ENCODE measurements at regions not wholly inside any gene's neighbourhood (a gene's known extent, or its start where the extent isn't known, plus 50 kb on each side); places are given as distances from the start of the nearest gene placed in this dataset.

DNA sequence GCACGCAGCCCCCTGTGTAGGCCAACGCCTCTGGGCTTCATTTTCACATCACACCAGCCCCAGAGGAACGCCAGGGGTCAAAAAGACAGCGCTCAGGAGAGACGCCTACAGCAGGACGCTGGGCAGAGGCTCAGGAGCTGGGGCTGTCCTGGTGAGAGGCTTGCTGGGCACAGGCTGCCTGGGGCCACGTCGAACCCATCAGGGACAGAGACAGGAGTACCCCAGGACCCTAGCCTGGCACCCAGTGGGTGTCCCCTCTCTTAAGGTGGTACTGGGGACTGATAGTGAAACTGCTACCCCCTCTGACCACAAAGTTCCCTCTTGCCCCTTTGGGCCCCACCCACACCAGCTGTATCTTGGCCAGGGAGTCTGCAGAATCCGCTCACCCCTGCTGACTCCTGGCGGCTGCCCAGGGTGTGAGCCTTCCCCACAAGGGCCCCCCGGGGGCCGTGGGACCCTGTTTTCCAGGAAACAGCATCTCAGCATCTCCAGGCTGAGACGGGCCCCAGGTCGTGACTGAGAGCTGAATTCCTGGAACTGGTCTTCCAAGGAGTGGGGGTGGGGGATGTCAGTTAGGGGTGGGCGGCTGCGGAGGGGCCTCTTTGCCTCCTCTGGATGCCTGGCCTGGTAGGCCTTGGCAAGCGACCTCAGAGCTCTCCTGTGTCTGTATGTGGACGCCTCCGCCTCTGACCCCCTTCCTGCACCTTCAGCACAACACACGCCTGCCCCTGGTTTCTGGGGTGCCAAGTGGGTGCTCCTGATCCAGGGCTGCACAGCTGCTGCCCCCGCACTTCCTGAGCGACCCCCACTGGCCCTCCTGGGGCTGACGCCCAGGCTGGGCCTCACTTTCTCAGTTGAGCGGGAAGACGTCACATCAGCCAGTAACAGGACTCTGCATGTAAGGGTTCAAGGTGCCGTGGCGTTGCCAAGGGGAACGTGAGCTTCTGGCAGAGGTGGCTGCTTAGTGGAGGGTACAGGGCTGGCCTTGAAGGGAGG is 321.9 kb upstream of the RTL1 start:
- TF ChIP-seq, protein P1, sequence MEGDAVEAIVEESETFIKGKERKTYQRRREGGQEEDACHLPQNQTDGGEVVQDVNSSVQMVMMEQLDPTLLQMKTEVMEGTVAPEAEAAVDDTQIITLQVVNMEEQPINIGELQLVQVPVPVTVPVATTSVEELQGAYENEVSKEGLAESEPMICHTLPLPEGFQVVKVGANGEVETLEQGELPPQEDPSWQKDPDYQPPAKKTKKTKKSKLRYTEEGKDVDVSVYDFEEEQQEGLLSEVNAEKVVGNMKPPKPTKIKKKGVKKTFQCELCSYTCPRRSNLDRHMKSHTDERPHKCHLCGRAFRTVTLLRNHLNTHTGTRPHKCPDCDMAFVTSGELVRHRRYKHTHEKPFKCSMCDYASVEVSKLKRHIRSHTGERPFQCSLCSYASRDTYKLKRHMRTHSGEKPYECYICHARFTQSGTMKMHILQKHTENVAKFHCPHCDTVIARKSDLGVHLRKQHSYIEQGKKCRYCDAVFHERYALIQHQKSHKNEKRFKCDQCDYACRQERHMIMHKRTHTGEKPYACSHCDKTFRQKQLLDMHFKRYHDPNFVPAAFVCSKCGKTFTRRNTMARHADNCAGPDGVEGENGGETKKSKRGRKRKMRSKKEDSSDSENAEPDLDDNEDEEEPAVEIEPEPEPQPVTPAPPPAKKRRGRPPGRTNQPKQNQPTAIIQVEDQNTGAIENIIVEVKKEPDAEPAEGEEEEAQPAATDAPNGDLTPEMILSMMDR (IDR thresholded peaks at IDR 0.05): no peak
- Histone ChIP-seq H3K27ac (no peak overlapping the region), H3K4me3 (no peak overlapping the region), H3K27me3 (ENCODE audit: low read depth) (no peaks in the 10 kb centered on the region), H3K36me3 (no peaks in the 10 kb centered on the region), H3K4me1 (no peaks in the 10 kb centered on the region), H3K9me3 (no peaks in the 10 kb centered on the region)
- no peak for DNase-seq
- ATAC-seq: no peak
- intact Hi-C loops (cut with DNase I): no loop called here

DNA sequence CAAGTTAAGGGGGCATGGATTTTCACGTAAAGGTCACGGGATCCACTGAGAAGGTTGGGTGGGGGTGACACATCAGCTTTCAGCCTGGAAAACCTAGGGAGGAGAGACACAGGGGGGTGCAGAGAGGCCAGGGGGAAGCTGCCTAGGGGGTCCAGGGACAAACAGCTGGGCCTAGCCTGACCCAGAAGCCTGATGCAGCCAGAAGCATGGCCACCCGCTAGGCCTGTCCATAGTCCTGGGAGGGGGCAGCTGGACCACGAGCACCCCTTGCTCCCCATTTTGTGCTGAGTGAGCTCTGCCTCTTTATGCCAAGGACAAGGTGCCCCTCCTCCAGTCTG is 322.7 kb upstream of the RTL1 start:
- ATAC-seq (no peak), DNase-seq (no peak)
- TF ChIP-seq, protein P1 (IDR thresholded peaks at IDR 0.05): no peak
- intact Hi-C loops (cut with DNase I): no loop called here
- H3K4me1 ChIP-seq: no peaks in the 10 kb centered on the region
- no peaks in the 10 kb centered on the region for H3K36me3 ChIP-seq
- H3K9me3 ChIP-seq: no peaks in the 10 kb centered on the region
- no peak overlapping the region for H3K4me3 ChIP-seq
- no peaks in the 10 kb centered on the region for H3K27me3 ChIP-seq (ENCODE audit: low read depth)
- H3K27ac ChIP-seq: no peak overlapping the region

DNA sequence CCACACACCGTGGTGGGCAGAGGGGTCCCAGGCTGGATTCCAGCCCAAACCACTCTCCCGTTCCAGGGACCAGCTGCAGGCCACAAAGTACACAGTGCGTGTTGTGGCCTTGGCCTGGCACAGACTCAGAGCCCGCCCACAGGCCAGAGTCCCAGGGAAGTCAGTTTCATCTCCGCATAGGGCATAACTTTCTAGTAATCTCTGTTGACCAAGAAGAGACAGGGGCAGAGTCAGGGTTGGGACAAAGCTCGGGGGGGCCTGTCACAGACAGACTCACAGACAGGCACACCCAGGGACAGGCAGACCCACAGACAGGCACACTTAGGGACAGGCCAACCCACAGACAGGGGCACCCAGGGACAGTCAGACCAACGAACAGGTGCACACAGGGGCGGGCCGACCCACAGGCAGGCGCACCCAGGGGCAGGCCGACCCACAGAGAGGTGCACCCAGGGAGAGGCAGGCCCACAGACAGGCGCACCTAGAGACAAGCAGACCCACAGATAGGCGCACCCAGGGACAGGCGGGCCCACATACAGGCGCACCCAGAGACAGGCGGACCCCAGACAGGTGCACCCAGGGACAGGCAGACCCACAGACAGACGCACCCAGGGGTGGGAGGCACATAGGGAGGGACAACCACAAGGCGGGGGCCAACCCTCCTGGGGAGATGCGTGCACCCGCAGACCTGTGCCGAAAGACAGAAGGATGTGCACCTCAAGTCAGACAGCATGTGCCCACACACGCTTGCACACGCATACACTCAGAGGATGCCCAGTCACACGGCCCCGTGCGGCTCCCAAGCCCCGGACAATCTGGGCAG is 323.3 kb upstream of the RTL1 start:
- intact Hi-C loops (cut with DNase I): no loop called here
- ATAC-seq (peak in 1 of 2 donors; percentile 21), DNase-seq (no peak)
- H3K36me3 ChIP-seq: no peaks in the 10 kb centered on the region
- TF ChIP-seq, protein P1 (IDR thresholded peaks at IDR 0.05): no peak
- no peak overlapping the region for H3K4me3 ChIP-seq
- no peaks in the 10 kb centered on the region for H3K27me3 ChIP-seq (ENCODE audit: low read depth)
- H3K9me3 ChIP-seq: no peaks in the 10 kb centered on the region
- H3K4me1 ChIP-seq: no peaks in the 10 kb centered on the region
- no peak overlapping the region for H3K27ac ChIP-seq

DNA sequence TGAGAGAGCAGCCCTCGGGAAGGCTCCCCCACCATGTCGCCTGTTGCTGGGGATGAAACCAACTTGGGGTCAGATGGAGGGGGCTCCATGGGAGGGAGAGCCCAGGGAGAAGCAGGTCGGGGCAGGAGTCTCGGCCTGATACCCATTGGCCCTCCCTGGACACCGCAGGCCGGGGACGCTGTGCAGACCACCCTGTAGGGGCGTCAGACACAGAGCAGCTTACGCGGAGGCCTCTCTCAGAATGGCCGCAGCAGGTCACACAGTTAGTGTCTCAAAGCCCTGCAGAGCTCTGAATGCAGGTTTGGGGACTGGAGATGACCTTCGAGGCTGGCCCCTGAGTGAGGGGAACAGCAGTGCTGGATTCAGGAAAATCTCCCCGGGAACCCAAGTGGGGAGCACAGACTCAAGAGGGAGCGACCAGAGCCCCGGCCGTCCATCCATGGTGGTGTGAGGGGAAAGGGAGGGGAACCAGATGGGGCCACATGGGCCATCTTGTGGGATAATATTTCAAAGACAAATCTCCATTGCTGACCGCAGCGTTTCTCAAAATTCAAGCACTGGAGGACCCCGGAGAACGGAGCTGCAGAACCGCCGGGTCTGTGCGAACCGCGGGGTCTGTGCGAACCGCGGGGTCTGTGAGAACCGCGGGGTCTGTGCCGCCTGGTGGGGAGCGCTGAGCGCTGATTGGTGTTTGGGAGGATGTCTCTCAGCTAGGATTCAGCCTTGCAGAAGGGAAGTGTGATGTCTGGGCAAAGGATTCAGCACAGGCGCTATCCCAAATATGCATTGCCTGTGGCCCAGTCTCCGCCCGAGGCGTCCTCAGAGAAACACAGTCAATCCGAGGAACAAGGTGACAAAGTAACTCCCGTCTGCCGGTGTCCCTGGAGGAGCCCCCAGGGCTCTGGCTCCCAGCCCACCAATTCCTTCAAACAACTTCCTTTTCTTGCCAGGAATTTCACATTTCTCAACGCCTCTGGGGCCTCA is 324.4 kb upstream of the RTL1 start:
- no peaks in the 10 kb centered on the region for H3K9me3 ChIP-seq
- no peak for ATAC-seq
- H3K4me3 ChIP-seq: no peak overlapping the region
- DNase-seq: no peak
- no peaks in the 10 kb centered on the region for H3K36me3 ChIP-seq
- H3K4me1 ChIP-seq: no peaks in the 10 kb centered on the region
- TF ChIP-seq, protein P1 (IDR thresholded peaks at IDR 0.05): no peak
- no peaks in the 10 kb centered on the region for H3K27me3 ChIP-seq (ENCODE audit: low read depth)
- no peak overlapping the region for H3K27ac ChIP-seq
- intact Hi-C loops (cut with DNase I): no loop called here

All from lower lobe of right lung (tissue), 2 donors.